Mesendoderm (in vitro differentiated cells): ENCODE measurements at regions not wholly inside any gene's neighbourhood (a gene's known extent, or its start where the extent isn't known, plus 50 kb on each side); places are given as distances from the start of the nearest gene placed in this dataset.
A peak's percentile ranks its signal among the peaks of the same experiment; 100 is the strongest.
"Not testable (repeated sequence)": the region's sequence is repeated elsewhere in the genome, so short reads cannot be mapped to it uniquely, and the experiment has no call there.

ENCODE experiments used
- DNase-seq: peaks from one replicate; pipeline ENCODE4 v3.0.0; 2013
- H2AK5ac ChIP-seq: 2 replicates; pipeline ENCODE4 v1.6.1; 2013; ENCODE audit warnings: low read length, inconsistent platforms
- H2BK120ac ChIP-seq: 2 replicates; pipeline ENCODE4 v1.6.1; 2013; ENCODE audit warnings: low read depth, mild to moderate bottlenecking, low read length, moderate library complexity, mixed read lengths
- H2BK15ac ChIP-seq: replicated peaks from 2 replicates; pipeline ENCODE4 v1.6.1; 2013; ENCODE audit warnings: low read depth, mild to moderate bottlenecking, moderate library complexity
- H2BK5ac ChIP-seq: 2 replicates; pipeline ENCODE4 v1.6.1; 2013; ENCODE audit warnings: low read length, inconsistent platforms
- H3K18ac ChIP-seq: 2 replicates; pipeline ENCODE4 v1.6.1; 2013; ENCODE audit warnings: mild to moderate bottlenecking, low read length, mixed read lengths
- H3K23ac ChIP-seq: one replicate; pipeline ENCODE4 v1.6.1; 2013; ENCODE audit warnings: low read length
- H3K27ac ChIP-seq: 2 replicates; pipeline ENCODE4 v1.5.1; 2013; ENCODE audit warnings: low read depth, mild to moderate bottlenecking, inconsistent platforms, low read length, moderate library complexity
- H3K27me3 ChIP-seq: 2 replicates; pipeline ENCODE4 v1.6.1; 2013; ENCODE audit warnings: low read length, control low read depth, mild to moderate bottlenecking, inconsistent platforms; ENCODE audit not compliant: insufficient read depth, poor library complexity
- H3K36me3 ChIP-seq: 2 replicates; pipeline ENCODE4 v1.6.1; 2013; ENCODE audit warnings: low read length, inconsistent platforms; ENCODE audit not compliant: control insufficient read depth, insufficient read depth
- H3K4ac ChIP-seq: one replicate; pipeline ENCODE4 v1.6.1; 2013; ENCODE audit warnings: low read depth, mild to moderate bottlenecking, low read length, moderate library complexity
- H3K4me1 ChIP-seq: 2 replicates; pipeline ENCODE4 v1.6.1; 2013; ENCODE audit warnings: low read depth, low read length, inconsistent platforms; ENCODE audit not compliant: control insufficient read depth
- H3K4me2 ChIP-seq: 2 replicates; pipeline ENCODE4 v1.6.1; 2013; ENCODE audit warnings: low read length
- H3K4me3 ChIP-seq: 2 replicates; pipeline ENCODE4 v1.5.1; 2013; ENCODE audit warnings: mild to moderate bottlenecking, low read length
- H3K56ac ChIP-seq: one replicate; pipeline ENCODE4 v1.6.1; 2013; ENCODE audit warnings: low read length
- H3K79me1 ChIP-seq: 2 replicates; pipeline ENCODE4 v1.6.1; 2013; ENCODE audit warnings: low read length, inconsistent platforms
- H3K79me2 ChIP-seq: 2 replicates; pipeline ENCODE4 v1.6.1; 2013; ENCODE audit warnings: mild to moderate bottlenecking, low read length; ENCODE audit not compliant: control insufficient read depth, insufficient read depth
- H3K9ac ChIP-seq: 2 replicates; pipeline ENCODE4 v1.6.1; 2013; ENCODE audit warnings: low read length, inconsistent platforms
- H4K5ac ChIP-seq: one replicate; pipeline ENCODE4 v1.6.1; 2013; ENCODE audit warnings: low read length
- H4K8ac ChIP-seq: one replicate; pipeline ENCODE4 v1.6.1; 2013; ENCODE audit warnings: low read depth, mild to moderate bottlenecking, control low read depth, low read length, moderate library complexity
- WGBS: extraction: QIAGEN DNeasy Blood & Tissue Kit; methylation state at CpG from one replicate; pipeline ENCODE4 v1.1.7; 2013; ENCODE audit warnings: low lambda C conversion rate, missing lambda C conversion rate; ENCODE audit not compliant: insufficient coverage; ENCODE audit errors: extremely low coverage; 5-methylcytosine and 5-hydroxymethylcytosine counted together

- Histone ChIP-seq H3K23ac (no peak overlapping the region), H2BK120ac (no peak overlapping the region), H3K56ac (peak overlapping the region; percentile 4), H4K8ac (no peak overlapping the region), H3K4me3 (no peak overlapping the region), H3K27ac (no peak overlapping the region), H3K9ac (no peak overlapping the region), H3K36me3 (no peaks in the 10 kb centered on the region), H3K79me1 (no peaks in the 10 kb centered on the region), H2BK5ac (peak overlapping the region; percentile 49), H3K79me2 (no peaks in the 10 kb centered on the region), H3K4me2 (no peak overlapping the region), H4K5ac (peak overlapping the region; percentile 68), H2AK5ac (peak overlapping the region; percentile 74), H3K18ac (no peak overlapping the region), H3K4me1 (peaks cover 18% of the 10 kb centered on the region), H3K4ac (peak overlapping the region; percentile 8), H3K27me3 (no peaks in the 10 kb centered on the region), H2BK15ac (no peak overlapping the region)
- WGBS: no CpG with 5 or more reads among the region's 3 CpGs
- DNase-seq: no peak
These were observed 283.6 kb downstream of the ABCC12 start for GRCh38 chr16:47872225-47872624.

GRCh38 chr16:47866423-47866822 lies 289.4 kb downstream of the ABCC12 start:
- Histone ChIP-seq H2BK15ac (no peak overlapping the region), H3K56ac (peak overlapping the region; percentile 63), H4K5ac (peak overlapping the region; percentile 14), H3K27me3 (no peaks in the 10 kb centered on the region), H2AK5ac (peak overlapping the region; percentile 54), H2BK120ac (peak overlapping the region; percentile 34), H2BK5ac (peak overlapping the region; percentile 90), H3K4me3 (no peak overlapping the region), H3K23ac (no peak overlapping the region), H3K18ac (peak overlapping the region; percentile 71), H3K27ac (no peak overlapping the region), H3K79me2 (no peaks in the 10 kb centered on the region), H3K4me1 (peaks cover 6% of the 10 kb centered on the region), H3K36me3 (no peaks in the 10 kb centered on the region), H3K79me1 (no peaks in the 10 kb centered on the region), H3K9ac (no peak overlapping the region), H3K4ac (no peak overlapping the region), H4K8ac (no peak overlapping the region), H3K4me2 (no peak overlapping the region)
- WGBS: no CpG with 5 or more reads among the region's 4 CpGs
- no peak for DNase-seq

- Histone ChIP-seq H2BK5ac (peak overlapping the region; percentile 90), H3K4ac (peak overlapping the region; percentile 72), H3K56ac (peak overlapping the region; percentile 63), H3K4me2 (no peak overlapping the region), H4K8ac (no peak overlapping the region), H3K4me3 (no peak overlapping the region), H3K79me2 (no peaks in the 10 kb centered on the region), H3K27ac (peak overlapping the region; percentile 26), H2AK5ac (peak overlapping the region; percentile 3), H3K18ac (peak overlapping the region; percentile 71), H3K79me1 (no peaks in the 10 kb centered on the region), H2BK15ac (no peak overlapping the region), H3K27me3 (no peaks in the 10 kb centered on the region), H3K36me3 (no peaks in the 10 kb centered on the region), H2BK120ac (peak overlapping the region; percentile 34), H3K4me1 (peaks cover 6% of the 10 kb centered on the region), H4K5ac (peak overlapping the region; percentile 14), H3K23ac (no peak overlapping the region), H3K9ac (no peak overlapping the region)
- no peak for DNase-seq
- no CpG with 5 or more reads among the region's 3 CpGs for WGBS
These were observed 290.4 kb downstream of the ABCC12 start for GRCh38 chr16:47865337-47865855.

- not testable (repeated sequence) for H3K9ac ChIP-seq, H2AK5ac ChIP-seq, H4K8ac ChIP-seq, H3K4me2 ChIP-seq, H4K5ac ChIP-seq, H3K4me3 ChIP-seq, H3K23ac ChIP-seq, H3K18ac ChIP-seq, DNase-seq, H2BK15ac ChIP-seq, H3K79me1 ChIP-seq, H3K36me3 ChIP-seq, H2BK120ac ChIP-seq, H3K79me2 ChIP-seq, H3K4ac ChIP-seq, H3K4me1 ChIP-seq, H3K27me3 ChIP-seq
- no CpG with 5 or more reads among the region's 6 CpGs for WGBS
- H3K56ac ChIP-seq: peak overlapping the region; percentile 80
- H2BK5ac ChIP-seq: peak overlapping the region; percentile 93
- peak overlapping the region; percentile 83 for H3K27ac ChIP-seq
These were observed 291.5 kb downstream of the ABCC12 start for GRCh38 chr16:47864262-47864661.

GRCh38 chr16:47861999-47862398 lies 293.8 kb downstream of the ABCC12 start:
- no peak overlapping the region for H3K4me3 ChIP-seq

More at GRCh38 chr16:47861999-47862398, 293.8 kb downstream of the ABCC12 start:
- DNase-seq: no peak
- H3K4me2 ChIP-seq: no peak overlapping the region
- H3K27ac ChIP-seq: no peak overlapping the region
- peak overlapping the region; percentile 88 for H2AK5ac ChIP-seq
- WGBS: no CpG with 5 or more reads among the region's 8 CpGs
- no peak overlapping the region for H3K9ac ChIP-seq
- no peaks in the 10 kb centered on the region for H3K36me3 ChIP-seq
- peak overlapping the region; percentile 38 for H2BK5ac ChIP-seq
- H3K79me1 ChIP-seq: no peaks in the 10 kb centered on the region
- no peak overlapping the region for H3K4ac ChIP-seq
- no peak overlapping the region for H2BK15ac ChIP-seq
- peaks cover 6% of the 10 kb centered on the region for H3K4me1 ChIP-seq
- H3K79me2 ChIP-seq: no peaks in the 10 kb centered on the region
- H3K23ac ChIP-seq: no peak overlapping the region
- H3K18ac ChIP-seq: no peak overlapping the region
- H3K27me3 ChIP-seq: no peaks in the 10 kb centered on the region
- no peak overlapping the region for H2BK120ac ChIP-seq
- H4K5ac ChIP-seq: no peak overlapping the region
- no peak overlapping the region for H4K8ac ChIP-seq
- no peak overlapping the region for H3K56ac ChIP-seq
